ENCODE measurements at regions not wholly inside any gene's neighbourhood (a gene's known extent, or its start where the extent isn't known, plus 50 kb on each side); places are given as distances from the start of the nearest gene placed in this dataset.

- no peak for DNase-seq
These were observed 69.9 kb upstream of the OTOS start for GRCh38 chr2:240210198-240210965.

- no peak for DNase-seq
These were observed 70.6 kb upstream of the OTOS start for GRCh38 chr2:240211096-240211495.

- no peak for DNase-seq
These were observed 71.4 kb upstream of the OTOS start for GRCh38 chr2:240211598-240212424.

GRCh38 chr2:240212425-240213225, 72.2 kb upstream of the OTOS start:
- no peak for DNase-seq

- DNase-seq, result no peak
These were observed 72.7 kb upstream of the OTOS start for GRCh38 chr2:240213226-240213475.

- no peak for DNase-seq
These were observed 73.3 kb upstream of the OTOS start for GRCh38 chr2:240213476-240214421.

GRCh38 chr2:240214790-240215675, 74.6 kb upstream of the OTOS start:
- DNase-seq, result no peak

GRCh38 chr2:240215676-240216051, 75.2 kb upstream of the OTOS start:
- no peak for DNase-seq

- no peak for DNase-seq
These were observed 75.7 kb upstream of the OTOS start for GRCh38 chr2:240216167-240216566.

- DNase-seq, result no peak
These were observed 77.2 kb upstream of the OTOS start for GRCh38 chr2:240217431-240218301.

GRCh38 chr2:240219208-240219890, 78.9 kb upstream of the OTOS start:
- DNase-seq, result no peak

GRCh38 chr2:240220371-240220770, 79.9 kb upstream of the OTOS start:
- DNase-seq, result no peak

GRCh38 chr2:240223631-240224030, 83.2 kb upstream of the OTOS start:
- DNase-seq, result no peak

GRCh38 chr2:240224676-240225075, 84.2 kb upstream of the OTOS start:
- no peak for DNase-seq

GRCh38 chr2:240225131-240225530, 84.7 kb upstream of the OTOS start:
- no peak for DNase-seq

- DNase-seq, result no peak
These were observed 85.4 kb upstream of the OTOS start for GRCh38 chr2:240225660-240226475.

- DNase-seq, result no peak
These were observed 86.4 kb upstream of the OTOS start for GRCh38 chr2:240226672-240227537.
